Hepatocyte (in vitro differentiated cells): ENCODE measurements at regions not wholly inside any gene's neighbourhood (a gene's known extent, or its start where the extent isn't known, plus 50 kb on each side); places are given as distances from the start of the nearest gene placed in this dataset.

Experiments
- EZH2 ChIP-seq: fragments of 200-600 bp; sonication (generic); IDR thresholded peaks from 2 replicates; pipeline ENCODE4 v1.6.1; 2016; ENCODE audit warnings: antibody characterized with exemption, mild to moderate bottlenecking, borderline replicate concordance
- EZH2phosphoT487 ChIP-seq: fragments of 200-600 bp; sonication (generic); IDR thresholded peaks from one replicate; pipeline ENCODE4 v1.6.1; 2018; ENCODE audit warnings: antibody characterized with exemption, mild to moderate bottlenecking, low read depth, moderate library complexity; ENCODE audit not compliant: unreplicated experiment, severe bottlenecking
- TF ChIP-seq, protein P1 (sequence below): fragments of 200-600 bp; sonication (generic); IDR thresholded peaks from 2 replicates; pipeline ENCODE4 v1.5.1; 2016; ENCODE audit warnings: antibody characterized with exemption, mild to moderate bottlenecking; ENCODE audit not compliant: poor library complexity

- TF ChIP-seq, protein P1, sequence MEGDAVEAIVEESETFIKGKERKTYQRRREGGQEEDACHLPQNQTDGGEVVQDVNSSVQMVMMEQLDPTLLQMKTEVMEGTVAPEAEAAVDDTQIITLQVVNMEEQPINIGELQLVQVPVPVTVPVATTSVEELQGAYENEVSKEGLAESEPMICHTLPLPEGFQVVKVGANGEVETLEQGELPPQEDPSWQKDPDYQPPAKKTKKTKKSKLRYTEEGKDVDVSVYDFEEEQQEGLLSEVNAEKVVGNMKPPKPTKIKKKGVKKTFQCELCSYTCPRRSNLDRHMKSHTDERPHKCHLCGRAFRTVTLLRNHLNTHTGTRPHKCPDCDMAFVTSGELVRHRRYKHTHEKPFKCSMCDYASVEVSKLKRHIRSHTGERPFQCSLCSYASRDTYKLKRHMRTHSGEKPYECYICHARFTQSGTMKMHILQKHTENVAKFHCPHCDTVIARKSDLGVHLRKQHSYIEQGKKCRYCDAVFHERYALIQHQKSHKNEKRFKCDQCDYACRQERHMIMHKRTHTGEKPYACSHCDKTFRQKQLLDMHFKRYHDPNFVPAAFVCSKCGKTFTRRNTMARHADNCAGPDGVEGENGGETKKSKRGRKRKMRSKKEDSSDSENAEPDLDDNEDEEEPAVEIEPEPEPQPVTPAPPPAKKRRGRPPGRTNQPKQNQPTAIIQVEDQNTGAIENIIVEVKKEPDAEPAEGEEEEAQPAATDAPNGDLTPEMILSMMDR = no peak
- no peak for TF ChIP-seq EZH2
- TF ChIP-seq EZH2phosphoT487 = no peak
These were observed 660.9 kb upstream of the LMO3 start for GRCh38 chr12:17266856-17267255.
